ACHN (cell line): ENCODE measurements at regions not wholly inside any gene's neighbourhood (a gene's known extent, or its start where the extent isn't known, plus 50 kb on each side); places are given as distances from the start of the nearest gene placed in this dataset.

ENCODE experiments used
- DNase-seq: peaks from one replicate; pipeline ENCODE4 v3.0.0-alpha.2; 2015
- in situ Hi-C: cut with HindIII; loops from 2 replicates; pipeline ENCODE4 v1.10.0; 2017; ENCODE audit warnings: low sequenced_read_pairs, low pct_ligation_motif_present, low pct_unique_long_range_greater_than_20kb

GRCh38 chr13:100942742-100943141 lies 268.1 kb upstream of the TMTC4 start:
- in situ Hi-C loops: no loop called here
- no peak for DNase-seq

DNA sequence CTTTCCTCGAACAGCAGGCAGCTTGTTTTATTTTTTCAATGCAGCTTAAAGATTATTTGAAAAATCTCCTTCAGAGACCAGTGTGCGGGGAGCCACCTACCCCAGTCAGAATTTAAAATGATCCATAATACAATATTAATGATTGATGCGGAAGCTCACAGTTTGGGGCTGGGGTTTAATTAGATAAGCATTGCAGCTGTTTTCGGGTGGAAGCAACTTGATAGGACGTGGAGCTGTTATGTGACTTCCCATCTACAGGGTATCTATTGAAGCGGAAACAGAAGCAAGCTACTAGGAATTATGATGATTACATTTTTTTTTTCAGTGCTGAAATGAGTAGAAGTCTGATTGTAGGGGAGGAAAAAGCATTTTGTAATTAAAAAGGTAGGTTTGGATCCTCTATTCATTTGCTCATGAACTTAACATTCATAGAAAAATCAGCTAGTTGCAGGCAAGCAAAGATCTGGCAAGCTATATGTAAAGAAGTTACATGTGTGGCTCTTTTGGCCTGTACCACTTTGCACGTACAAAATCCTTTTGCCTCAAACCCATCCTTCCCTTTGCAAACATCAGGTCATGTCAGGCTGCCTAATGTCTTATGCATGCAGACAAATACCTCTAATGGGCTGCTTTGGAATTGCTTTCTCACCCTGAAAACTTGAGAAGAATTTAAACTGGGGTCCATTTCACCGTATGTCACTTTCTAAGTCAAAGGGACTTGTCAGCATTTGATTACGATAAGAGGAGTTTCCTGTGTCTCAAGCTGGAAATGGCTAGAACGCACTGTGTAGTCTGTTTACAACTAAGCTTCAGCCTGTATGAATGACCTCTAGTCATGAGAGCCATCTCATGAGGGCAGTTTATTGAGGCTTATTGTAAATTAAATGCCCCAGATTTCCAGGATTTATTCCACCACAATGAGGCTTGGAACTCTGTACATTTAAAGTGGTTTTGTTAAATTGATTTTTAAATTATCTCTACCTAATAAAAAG lies 267.1 kb upstream of the TMTC4 start:
- in situ Hi-C loops: no loop called here
- no peak for DNase-seq

DNA sequence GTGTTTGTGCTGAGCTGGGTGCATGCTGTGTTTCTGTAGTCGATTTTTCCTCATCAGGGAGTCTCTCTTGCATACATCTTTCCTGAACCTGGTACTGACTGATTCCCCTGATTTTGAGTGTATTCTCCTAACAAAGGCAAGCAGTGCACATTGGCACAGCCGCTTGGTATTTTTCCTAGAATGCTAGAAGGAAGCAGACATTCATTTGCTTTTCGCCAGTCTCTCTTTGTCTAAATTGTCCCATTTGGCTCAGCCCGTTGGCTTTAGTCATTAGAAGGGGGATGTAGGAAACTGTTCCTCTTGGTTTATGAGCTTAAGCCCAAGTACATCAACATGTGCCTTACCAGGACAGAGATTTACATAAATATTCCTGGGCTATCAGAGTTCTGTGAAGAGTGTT lies 266.1 kb upstream of the TMTC4 start:
- no peak for DNase-seq
- in situ Hi-C loops: no loop called here

DNA sequence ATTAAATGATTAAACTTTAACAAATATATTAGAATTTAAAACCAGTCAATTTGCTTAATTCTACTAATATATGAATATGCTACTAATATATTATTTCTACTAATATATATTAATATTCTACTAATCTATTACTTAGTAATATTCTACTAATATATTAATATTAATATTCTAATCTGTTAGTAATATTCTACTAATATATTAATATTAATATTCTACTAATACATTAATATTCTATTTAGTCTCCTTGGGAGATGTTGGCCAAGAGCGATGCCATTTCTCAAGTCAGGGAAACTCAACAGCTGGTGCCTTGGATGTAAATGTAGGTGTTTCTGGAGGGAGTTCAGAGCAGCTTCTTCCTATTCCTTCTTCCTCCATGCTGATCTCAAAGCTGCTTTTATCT lies 259.2 kb upstream of the TMTC4 start:
- in situ Hi-C loops: no loop called here
- DNase-seq: no peak

DNA sequence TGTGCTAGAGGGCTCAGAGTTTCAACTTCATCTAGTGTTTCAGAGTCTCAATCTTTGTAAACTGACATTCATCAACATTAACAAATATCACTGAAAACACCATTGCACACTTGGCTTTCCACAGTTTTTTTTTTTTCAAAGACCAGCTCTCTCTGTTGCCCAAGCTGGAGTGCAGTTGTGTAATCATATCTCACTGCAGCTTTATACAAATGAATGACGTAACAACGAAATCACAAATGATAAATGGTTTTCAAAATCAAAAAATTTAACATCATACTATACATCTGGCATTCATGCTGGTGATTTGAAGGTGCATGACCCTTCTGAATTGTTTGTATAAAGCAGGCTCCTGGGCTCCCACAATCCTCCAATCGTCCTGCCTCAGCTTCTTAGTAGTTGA lies 248.0 kb upstream of the TMTC4 start:
- DNase-seq: no peak
- in situ Hi-C loops: no loop called here

DNA sequence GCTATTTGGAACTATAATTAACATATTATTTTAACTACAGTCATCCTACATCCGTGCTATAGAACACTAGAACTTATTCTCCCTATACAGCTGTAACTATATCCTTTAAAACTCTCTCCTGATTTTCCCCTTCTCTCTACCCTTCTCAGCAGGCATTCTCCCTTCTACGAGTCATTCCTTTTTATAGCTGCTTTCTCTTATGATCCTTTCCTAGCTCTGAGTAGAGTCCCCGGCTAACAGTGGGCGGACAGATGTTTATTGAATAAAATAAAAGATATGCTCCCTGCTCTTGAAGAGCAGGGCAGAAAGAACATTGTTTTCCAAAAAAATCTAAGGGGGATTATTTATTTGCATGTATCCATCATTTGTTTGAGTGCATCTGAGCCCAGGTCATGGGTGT lies 246.5 kb upstream of the TMTC4 start:
- in situ Hi-C loops: no loop called here
- DNase-seq: no peak

DNA sequence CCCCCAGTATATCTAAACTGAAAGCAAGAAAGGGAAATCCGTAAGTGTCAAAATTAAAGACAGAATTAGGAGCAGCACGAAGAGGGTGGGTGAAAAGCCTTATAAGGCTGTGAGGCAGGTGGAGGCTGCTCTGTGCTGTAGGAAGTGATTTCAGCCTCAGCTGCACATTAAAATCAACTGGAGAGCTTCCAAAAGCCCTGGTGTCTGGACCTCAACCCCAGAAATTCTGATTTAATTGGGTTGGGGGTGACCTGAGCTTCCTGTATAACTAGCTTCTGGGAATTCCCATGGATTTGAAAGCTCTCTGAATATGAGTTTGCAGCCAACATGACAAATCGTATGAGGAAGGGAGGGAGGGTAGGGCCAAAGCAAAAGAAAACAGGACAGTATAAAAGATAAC lies 242.4 kb upstream of the TMTC4 start:
- in situ Hi-C loops: no loop called here
- DNase-seq: no peak

DNA sequence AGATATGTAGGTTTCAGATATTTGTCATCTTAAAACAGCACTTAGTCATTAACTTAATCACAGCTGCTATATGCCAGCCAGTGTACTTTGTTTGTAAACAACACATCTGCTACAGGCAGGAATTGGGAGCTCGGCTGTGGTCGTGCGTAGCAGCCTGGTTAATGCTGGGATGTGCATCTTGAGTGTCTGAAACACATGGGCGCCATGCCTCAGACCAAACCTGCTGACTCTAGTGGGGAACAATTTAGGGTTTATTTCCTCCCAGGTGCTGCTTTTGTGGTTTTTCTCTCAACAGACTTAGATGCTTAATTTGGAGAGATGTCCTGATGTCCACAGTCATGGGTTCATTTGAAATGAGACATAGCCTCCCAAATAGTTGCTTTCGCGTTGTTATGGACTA lies 238.5 kb upstream of the TMTC4 start:
- no peak for DNase-seq
- in situ Hi-C loops: no loop called here

GRCh38 chr13:100904293-100904976 lies 229.8 kb upstream of the TMTC4 start:
- DNase-seq: no peak
- in situ Hi-C loops: no loop called here

DNA sequence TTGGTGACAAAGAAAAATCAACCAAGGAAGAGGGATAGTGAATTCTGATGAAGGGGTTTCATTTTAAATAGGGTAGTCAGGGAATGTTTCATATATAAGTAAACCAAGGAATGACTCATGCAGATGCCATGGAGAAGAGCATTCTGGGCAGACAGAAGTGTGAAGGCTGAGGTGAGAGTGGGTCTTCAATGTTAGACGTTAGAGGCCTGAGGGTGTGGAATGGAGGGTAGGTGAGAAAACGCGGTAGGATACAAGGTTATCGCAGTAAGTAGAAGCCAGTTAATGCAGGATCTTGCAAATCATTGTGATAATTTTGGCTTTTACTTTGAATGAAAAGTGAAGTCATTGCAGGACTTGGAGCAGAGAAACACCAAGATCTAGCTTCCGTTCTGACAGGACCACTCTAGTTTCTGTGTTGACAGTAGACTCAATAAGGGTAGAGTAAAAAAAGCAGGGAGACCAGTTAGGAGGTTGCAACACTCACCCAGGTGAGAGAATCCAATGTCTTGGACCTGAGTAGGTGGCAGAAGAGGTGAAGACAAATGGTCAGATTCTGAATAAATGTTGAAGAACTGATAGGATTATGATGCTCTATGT lies 225.2 kb upstream of the TMTC4 start:
- DNase-seq: no peak
- in situ Hi-C loops: no loop called here

- in situ Hi-C loops: no loop called here
- no peak for DNase-seq
Measured at GRCh38 chr13:100898431-100898830, 223.8 kb upstream of the TMTC4 start.

- in situ Hi-C loops: no loop called here
Measured at GRCh38 chr13:100895651-100896050, 221.1 kb upstream of the TMTC4 start.

DNA sequence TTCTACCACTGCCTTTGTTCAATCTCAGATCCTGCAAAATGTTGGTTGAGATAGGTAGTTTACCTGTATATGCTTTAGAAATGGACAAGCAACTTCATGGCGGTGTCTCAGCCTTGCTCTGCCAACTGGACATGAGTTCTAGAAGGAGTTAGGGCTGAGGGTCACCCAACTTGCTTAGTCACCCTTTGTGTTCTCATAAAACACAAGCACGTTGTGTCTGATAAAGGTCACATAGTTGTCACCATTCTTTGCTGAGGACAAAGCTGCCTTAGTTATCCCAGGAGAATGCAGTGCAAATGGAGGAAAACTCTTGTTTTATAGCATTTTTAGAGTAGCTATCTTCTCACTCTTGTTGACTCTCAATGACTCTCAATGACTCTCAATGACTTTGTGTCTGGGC lies 218.4 kb upstream of the TMTC4 start:
- DNase-seq: no peak
- in situ Hi-C loops: no loop called here

More at GRCh38 chr13:100895651-100896050, 221.1 kb upstream of the TMTC4 start:
- DNase-seq: no peak

DNA sequence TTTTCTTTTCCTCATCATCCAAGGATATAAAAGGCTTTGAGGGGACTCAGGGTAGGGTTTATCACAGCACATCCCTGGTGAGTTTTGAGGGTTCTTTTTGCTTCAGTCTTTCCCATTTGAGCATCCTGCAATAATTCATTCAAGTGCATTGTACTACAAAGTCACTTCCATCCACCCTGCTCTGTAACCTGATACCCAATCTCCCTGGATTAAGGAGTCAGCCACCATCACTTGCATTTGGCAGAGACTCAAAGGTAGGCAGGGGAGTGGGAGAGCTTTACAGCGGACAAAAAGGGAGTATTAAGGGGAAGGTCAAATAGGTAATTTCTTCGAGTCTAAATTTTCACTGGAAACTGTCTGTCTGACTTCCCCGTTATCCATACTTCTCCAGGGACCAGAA lies 216.1 kb upstream of the TMTC4 start:
- in situ Hi-C loops: no loop called here
- DNase-seq: no peak

DNA sequence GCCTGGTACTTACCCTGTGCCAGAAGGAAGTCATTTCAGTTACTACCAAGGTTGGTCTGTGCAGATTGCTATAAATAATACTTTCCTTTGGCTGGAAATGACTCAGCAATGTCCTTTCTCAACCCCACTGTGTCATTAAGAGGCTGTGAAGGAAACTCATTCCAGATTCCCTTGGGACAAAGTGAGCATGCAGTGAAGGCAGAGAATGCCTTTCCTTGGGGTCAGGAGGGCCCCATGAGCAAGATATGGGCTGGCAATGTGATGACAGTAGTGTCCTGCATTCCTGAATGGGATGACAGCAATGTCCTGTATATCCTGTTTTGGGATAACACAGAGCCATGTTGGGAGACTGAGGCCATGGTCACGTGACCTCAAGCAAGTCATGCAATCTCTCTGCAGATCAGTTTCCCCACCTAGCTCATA lies 213.1 kb upstream of the TMTC4 start:
- in situ Hi-C loops: no loop called here
- DNase-seq: peak; percentile 13

- in situ Hi-C loops: no loop called here
- no peak for DNase-seq
Measured at GRCh38 chr13:100883453-100883852, 208.9 kb upstream of the TMTC4 start.

GRCh38 chr13:100881291-100881864 lies 206.8 kb upstream of the TMTC4 start:
- DNase-seq: no peak
- in situ Hi-C loops: no loop called here

- DNase-seq: no peak
- in situ Hi-C loops: no loop called here
Measured at GRCh38 chr13:100880166-100880565, 205.6 kb upstream of the TMTC4 start.

- in situ Hi-C loops: no loop called here
- no peak for DNase-seq
Measured at GRCh38 chr13:100879255-100879654, 204.7 kb upstream of the TMTC4 start.
